Medulla oblongata (tissue), 1 donor: ENCODE measurements at regions not wholly inside any gene's neighbourhood (a gene's known extent, or its start where the extent isn't known, plus 50 kb on each side); places are given as distances from the start of the nearest gene placed in this dataset.
"Not testable (repeated sequence)": the region's sequence is repeated elsewhere in the genome, so short reads cannot be mapped to it uniquely, and the experiment has no call there.

Source experiments
- DNase-seq: peaks from one replicate; pipeline ENCODE4 v3.0.0-alpha.2; 2015; ENCODE audit errors: extremely low spot score

DNA sequence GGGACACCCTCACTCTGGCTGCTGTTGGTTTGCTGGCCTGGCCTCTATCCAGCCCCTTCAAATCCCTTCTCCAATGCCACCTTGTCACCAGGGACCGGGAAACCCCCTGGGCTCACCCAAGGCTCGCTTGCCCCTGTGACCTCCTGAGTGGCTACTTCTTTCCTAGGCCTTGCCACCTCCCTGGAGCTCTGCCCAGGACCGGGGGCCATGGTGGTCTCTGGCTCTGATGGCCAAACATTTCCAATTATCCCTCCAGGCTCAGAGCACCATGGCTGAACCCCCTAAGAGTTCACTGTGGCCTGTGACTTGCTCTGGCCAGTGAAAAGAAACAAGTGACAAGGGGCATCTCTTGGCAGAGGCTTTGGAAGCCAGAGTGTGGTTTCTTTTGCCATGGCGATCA is 237.6 kb downstream of the TFCP2L1 start:
- no peak for DNase-seq

DNA sequence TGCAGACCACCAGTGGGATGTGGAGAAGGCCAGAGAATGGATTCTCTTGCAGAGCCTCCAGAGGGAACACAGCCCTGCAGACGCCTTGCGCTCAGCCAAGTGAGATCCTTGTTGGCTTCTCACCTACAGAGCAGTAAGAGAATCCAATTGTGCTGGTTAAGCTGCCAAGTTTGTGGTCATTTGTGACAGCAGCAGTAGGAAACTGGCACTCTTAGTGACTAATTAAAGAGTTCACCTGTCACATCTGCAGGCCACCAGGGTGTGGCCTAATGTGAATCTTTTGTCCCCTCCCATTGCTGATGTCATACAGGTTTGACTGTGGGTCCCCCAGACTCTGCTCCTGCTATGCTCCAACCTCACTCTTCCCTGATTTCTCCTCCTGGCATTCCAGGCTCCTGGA is 235.9 kb downstream of the TFCP2L1 start:
- no peak for DNase-seq

DNA sequence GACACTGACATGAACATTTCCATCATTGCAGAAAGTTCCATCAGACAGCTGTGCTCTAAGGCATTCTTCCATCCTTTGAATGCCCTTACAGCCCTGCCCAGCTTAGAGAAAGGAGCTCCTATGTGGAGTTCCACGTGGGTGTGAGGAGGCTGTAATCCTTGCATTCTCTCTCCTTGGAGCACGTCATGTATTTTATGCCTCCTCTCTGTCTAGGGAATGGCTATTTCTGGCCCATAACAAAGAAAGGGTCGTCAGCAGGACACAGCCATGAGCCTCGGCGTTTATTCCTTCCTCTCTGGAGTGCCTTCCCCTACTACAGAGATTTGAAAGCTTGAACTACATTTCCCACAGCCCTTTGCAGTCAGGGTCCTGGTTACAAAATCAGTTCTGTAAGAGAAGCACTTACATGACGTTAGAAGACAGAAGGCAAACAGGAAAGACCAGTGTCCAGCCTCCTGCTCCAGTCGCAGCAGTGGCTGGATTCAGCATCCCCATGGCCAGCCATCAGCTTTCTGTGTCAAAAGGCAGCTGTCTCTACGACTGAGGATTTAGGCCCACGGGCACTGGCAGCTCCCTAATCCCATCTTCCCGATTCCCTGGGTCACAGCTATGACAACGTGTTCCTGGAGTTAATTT is 234.9 kb downstream of the TFCP2L1 start:
- no peak for DNase-seq

DNA sequence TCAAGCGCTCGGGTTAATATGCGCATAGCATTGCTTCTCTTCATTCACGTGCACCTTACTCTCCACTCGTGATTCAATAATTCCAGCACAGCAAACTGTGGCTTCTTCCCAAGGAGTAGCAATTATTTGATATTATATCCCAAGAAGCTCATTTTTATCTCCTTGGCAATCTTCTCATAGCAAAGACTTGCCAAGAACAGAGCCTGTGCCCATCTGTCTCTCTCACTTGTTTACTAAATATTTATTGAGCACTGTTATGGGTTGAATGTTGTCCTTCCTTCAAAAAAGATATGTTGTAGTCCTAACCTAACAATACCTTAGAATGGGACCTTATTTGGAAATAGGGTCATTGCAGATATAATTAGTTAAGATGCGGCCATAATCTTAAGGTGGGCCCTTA is 233.7 kb downstream of the TFCP2L1 start:
- no peak for DNase-seq

- DNase-seq = no peak
Measured at GRCh38 chr2:121052023-121052422, 233.0 kb downstream of the TFCP2L1 start.

DNA sequence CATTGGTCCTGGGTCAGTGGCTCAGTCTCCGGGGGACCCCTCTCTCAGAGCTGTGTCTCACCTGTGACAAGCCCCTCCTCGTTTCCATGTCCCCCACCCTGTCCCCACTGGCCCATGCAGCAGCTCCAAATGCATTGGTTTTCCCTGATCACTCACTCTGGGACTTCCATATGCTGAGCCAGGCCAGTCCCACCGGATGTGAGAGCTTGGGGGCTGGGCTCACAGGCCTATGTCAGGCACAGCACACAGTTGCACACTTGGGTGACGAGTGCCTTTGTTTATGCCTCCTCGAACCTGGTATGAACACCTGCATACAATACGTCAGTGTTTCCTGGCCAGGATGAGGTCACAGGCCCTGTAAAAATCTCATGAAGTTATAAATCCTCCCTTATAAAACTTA is 232.5 kb downstream of the TFCP2L1 start:
- no peak for DNase-seq

GRCh38 chr2:121055088-121055487 is 229.9 kb downstream of the TFCP2L1 start:
- DNase-seq = no peak

GRCh38 chr2:121055501-121055900 is 229.5 kb downstream of the TFCP2L1 start:
- no peak for DNase-seq

- DNase-seq = no peak
Measured at GRCh38 chr2:121058852-121059558, 226.0 kb downstream of the TFCP2L1 start.

DNA sequence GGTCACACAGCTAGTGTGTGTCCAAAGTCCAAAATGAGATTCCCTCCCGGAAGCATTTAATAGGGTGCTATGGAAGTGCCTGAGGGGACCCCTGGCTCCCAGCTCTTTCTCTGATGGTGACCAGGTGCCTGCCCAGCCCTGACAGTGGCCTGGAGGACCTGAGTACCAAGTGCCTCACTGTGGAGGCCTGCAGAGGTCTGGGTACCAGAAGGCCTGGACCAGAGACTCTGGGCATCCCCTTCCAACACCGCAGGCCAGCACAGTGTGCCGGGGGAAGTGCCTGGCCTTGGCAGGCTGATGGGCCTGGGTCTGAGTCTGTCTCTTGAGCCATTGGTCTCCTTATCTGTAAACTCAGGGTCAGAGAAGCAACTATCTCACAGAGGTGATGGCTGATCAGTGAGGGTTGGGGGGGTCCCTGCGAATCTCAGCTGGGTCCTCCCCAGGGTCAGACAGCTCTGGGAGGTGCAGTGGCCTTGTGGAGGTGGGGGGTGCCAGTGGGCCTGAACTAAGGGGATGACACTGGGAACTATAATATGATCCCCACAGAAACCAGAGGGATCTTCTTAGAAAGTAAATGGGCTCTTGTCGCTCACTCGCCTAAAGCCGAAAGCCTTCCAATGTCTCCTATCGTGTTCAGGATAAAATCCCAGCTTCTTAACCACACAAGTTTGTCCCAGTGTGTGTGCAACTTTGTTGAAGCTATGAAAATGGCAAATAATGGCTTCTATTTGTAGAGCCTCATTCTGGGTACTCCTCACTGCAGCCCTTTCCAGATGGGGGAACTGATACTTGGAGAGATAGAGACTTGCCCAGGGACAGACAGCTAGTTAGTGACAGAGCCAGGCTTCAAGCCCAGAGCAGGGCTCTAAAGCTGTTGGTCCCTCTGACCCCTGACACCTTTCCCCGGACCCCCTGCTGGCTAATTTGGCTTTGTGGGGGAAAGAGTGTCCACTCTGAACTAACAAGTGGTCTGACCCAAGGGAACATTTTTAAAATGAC is 225.1 kb downstream of the TFCP2L1 start:
- DNase-seq = no peak

- DNase-seq = no peak
Measured at GRCh38 chr2:121061633-121062032, 223.4 kb downstream of the TFCP2L1 start.

DNA sequence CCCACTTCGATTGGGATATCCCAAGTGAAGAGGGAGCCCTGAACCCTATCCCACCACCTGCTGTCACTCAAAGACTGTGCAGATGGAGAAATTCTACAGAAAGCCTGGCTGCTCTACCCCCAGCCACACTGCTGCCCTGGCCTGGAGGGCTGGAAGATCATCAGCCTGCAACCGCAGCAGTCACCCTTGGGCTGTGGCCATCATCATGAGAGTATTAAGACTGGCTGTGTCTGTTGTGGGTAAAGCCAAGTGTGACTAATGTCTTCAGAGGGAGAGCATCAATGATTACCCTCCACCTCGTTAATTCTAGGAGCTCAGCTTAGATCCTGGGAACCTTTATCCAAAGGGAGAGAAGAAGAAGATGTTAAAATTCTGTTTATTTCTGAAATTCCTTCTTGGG is 221.5 kb downstream of the TFCP2L1 start:
- no peak for DNase-seq

DNA sequence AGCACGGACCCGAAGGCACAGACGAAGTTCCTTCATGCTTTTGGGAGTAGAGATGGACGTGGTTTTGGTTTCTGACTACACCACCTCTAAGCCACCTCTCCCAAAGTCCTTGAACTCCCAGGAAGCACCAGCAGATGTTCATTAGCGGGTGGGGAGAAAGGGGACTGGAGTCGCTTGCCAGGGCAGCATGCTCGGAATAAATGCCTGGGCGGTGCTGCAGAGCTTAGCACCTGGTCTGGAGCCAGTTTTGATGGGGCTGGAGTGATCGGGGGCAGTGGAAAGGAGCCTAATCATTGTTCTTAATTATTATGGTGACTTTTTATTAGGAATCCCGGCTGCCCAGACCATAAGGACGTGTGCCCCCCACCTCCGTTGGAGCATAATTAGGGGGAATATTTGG is 220.8 kb downstream of the TFCP2L1 start:
- no peak for DNase-seq

- DNase-seq = no peak
Measured at GRCh38 chr2:121065239-121065638, 219.8 kb downstream of the TFCP2L1 start.

DNA sequence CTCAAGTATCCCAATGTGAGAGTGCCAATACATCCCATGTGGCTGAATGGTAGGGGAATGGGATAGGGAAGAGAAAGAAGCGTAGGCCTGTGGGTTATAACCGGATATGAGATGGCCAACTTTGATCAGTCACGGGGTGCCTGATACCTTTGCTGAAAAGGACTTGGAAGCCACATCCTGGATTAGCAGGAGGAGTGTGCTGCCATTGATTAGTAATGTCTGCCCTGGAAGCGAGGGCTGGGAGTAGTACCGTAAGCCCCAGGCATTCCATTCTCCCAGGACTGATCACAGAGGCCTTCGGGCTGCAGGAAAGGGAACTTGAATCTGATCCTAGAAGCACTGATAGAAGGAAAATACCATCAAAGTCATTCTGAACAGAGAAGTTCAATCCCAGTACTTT is 218.5 kb downstream of the TFCP2L1 start:
- no peak for DNase-seq

DNA sequence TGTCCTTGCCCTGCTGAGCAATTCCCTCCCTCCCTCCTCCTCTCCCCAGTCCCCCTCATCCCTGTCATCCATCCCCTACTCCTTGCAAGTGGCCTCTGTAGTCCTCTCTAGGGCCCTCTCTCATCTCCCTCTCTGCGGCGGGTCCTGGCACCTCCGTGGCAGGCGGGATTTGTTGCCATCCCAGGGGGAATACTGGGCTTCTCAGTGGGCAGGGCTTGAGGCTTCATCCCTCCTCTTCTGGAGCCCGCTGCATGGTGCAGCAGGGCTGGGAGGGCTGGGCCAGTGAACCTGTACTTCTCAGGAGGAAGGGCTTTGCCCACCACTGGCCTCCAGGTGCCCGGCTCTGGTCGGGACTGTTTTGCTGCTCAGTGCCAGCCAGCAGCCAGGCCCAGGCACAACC is 216.2 kb downstream of the TFCP2L1 start:
- no peak for DNase-seq

DNA sequence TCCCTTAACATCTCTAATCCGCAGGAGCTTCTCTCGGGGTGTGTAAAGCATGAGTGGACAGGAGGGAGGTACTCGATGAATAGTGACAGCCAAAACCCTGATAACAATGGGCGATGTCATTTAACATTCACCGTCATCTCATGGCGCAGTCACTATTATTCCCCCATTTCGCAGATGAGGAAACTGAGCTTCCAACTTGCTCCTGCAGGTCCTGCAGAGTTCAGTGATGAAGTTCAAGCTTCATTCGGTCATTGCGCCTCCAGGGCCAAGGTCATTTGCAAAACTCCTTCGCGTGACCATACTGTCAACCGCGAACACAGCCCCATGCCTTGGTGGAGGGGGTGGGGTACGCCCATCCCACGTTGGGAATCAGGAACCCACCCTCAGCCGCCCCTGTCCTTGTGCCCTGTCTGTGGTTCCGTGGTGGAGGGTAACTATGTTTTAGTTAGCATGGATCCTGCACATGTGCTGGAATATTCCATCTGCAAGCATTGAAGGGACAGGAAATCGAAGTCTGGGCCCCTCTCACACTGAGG is 215.5 kb downstream of the TFCP2L1 start:
- no peak for DNase-seq

GRCh38 chr2:121070061-121070460 is 214.9 kb downstream of the TFCP2L1 start:
- not testable (repeated sequence) for DNase-seq

DNA sequence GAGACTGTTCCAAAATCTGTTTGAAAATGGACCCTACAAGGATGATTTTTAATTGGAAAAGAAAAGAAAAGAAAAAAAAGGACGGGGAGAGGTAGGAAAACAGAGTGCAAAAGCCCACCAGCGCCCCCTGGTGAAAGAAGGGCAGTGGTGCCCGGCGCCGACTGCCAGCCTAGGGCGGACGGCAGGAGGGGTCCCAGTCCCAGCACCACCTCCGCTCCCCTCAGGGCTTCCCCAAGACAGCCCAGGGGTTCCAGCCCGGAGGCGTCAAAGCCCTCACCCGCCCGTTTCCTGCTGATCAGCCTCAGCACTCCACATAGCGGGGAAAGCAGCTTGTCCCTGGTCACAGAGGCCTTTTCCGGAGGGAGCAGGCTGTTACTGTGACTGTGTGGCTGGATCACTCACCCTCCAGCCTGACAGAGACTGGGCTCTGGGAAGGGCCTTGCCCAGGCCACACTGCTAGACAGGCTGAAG is 213.9 kb downstream of the TFCP2L1 start:
- peak; percentile 63 for DNase-seq

- DNase-seq = no peak
Measured at GRCh38 chr2:121072784-121073183, 212.2 kb downstream of the TFCP2L1 start.

DNA sequence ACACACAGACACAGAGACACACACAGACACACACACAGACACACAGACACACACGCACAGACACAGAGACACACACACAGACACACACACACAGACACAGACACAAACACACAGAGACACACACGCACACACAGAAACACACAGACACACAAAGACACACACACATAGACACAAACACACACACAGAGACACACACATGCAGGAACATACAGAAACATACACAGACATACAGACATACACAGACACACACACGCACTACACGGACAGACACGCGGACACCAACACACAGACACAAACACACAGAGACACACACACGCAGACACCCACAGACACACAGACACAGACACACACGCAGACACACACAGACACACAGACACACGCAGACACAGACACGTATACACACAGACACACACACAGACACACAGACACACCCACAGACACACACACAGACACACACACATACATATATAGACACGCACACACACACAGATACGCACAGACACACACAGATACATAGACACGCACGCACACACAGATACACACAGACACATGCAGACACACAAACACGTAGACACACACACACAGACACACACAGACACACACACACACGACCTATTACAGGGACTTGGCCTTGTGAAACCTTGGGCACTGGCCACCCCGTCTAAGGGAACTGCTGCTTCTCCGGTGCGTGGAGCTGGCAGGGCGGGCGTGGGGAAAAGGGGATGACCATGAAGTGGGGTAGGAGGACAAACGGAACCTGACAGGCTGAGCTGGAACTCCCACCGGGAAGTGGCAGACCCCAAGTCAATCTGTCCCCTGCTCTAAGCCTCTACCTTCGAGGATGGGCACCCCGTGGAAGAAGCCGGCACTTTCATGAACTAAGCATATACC is 211.4 kb downstream of the TFCP2L1 start:
- DNase-seq = no peak
